ENCODE measurements at regions not wholly inside any gene's neighbourhood (a gene's known extent, or its start where the extent isn't known, plus 50 kb on each side); places are given as distances from the start of the nearest gene placed in this dataset.

- TF ChIP-seq CTCF (IDR thresholded peaks at IDR 0.05 in 2 of 3, conservative IDR thresholded peaks at IDR 0.05 in 1 of 3; ENCODE audit: borderline replicate concordance in 1 of 3, insufficient read depth in 1 of 3, low read depth in 2 of 3, low read length in 2 of 3): no peak
- no peak for TF ChIP-seq ATF3 (IDR thresholded peaks at IDR 0.05)
These were observed 826.8 kb upstream of the KIF2B start (continued) for GRCh38 chr17:52995881-52996280.

- Histone ChIP-seq H3K9me3 (ENCODE audit: control insufficient read depth in 1 of 2, insufficient read depth in 1 of 2, low read depth in 1 of 2, low read length in 2 of 2) (peaks cover 53 to 59% of the 10 kb centered on the region in 2 experiments; a peak in 3 of 4 replicates), H4K20me1 (ENCODE audit: insufficient read depth) (no peaks in the 10 kb centered on the region), H3K36me3 (ENCODE audit: control insufficient read depth in 1 of 2, insufficient read depth in 2 of 2, low read length in 2 of 2) (no peaks in the 10 kb centered on the region), H3K27ac (ENCODE audit: low read depth, low read length) (no peak overlapping the region), H3K4me1 (ENCODE audit: control insufficient read depth in 1 of 2, insufficient read depth in 2 of 2, low read length in 2 of 2) (no peaks in the 10 kb centered on the region), H3K4me3 (replicated peaks in 1 of 2; ENCODE audit: low read depth in 1 of 2, low read length in 2 of 2) (no peak overlapping the region), H3K9ac (ENCODE audit: low read length) (no peak overlapping the region), H3K4me2 (ENCODE audit: low read length) (no peak overlapping the region), H2AFZ (ENCODE audit: low read depth, low read length, poor library complexity, severe bottlenecking) (no peak overlapping the region), H3K79me2 (ENCODE audit: insufficient read depth, low read length) (no peaks in the 10 kb centered on the region), H3K9me2 (ENCODE audit: insufficient read depth) (no peaks in the 10 kb centered on the region), H3K27me3 (ENCODE audit: insufficient read depth, low read length) (no peaks in the 10 kb centered on the region)
- ChIA-PET POLR2A (no interaction called here), RAD21 (ENCODE audit: low non-redundant PET in 1 of 2, low total read pairs in 2 of 2, uncharacterized antibody in 2 of 2, unreplicated experiment in 2 of 2) (no interaction called here), CTCF (no interaction called here)
- intact Hi-C loops (cut with micrococcal nuclease): no loop called here
- BruUV-seq (replicated peaks): no TSS peak
- no peak for DNase-seq (ENCODE audit: low read depth, low spot score)
- no peak for ATAC-seq
- TF ChIP-seq YY1 (IDR thresholded peaks at IDR 0.05; ENCODE audit: extremely low read depth, insufficient replicate concordance, low read depth, low read length) (no peak), ATF3 (IDR thresholded peaks at IDR 0.05) (no peak), CBX3 (IDR thresholded peaks at IDR 0.05; ENCODE audit: low read depth) (no peak), MAX (IDR thresholded peaks at IDR 0.05) (no peak), CTCF (IDR thresholded peaks at IDR 0.05 in 2 of 3, conservative IDR thresholded peaks at IDR 0.05 in 1 of 3; ENCODE audit: borderline replicate concordance in 1 of 3, insufficient read depth in 1 of 3, low read depth in 2 of 3, low read length in 2 of 3) (no peak), ZBTB33 (IDR thresholded peaks at IDR 0.05; ENCODE audit: extremely low read depth, insufficient replicate concordance, low read length) (no peak), EZH2 (IDR thresholded peaks at IDR 0.05) (no peak), JUND (IDR thresholded peaks at IDR 0.05) (no peak), SIN3A (IDR thresholded peaks at IDR 0.05; ENCODE audit: low read depth) (no peak), ELF1 (IDR thresholded peaks at IDR 0.05; ENCODE audit: borderline replicate concordance, low read depth) (no peak), SP1 (IDR thresholded peaks at IDR 0.05; ENCODE audit: low read depth) (no peak), CEBPB (IDR thresholded peaks at IDR 0.05; ENCODE audit: low read depth) (no peak), POLR2A (IDR thresholded peaks at IDR 0.05; ENCODE audit: borderline replicate concordance, extremely low read depth, insufficient read depth, insufficient read length) (no peak), REST (IDR thresholded peaks at IDR 0.05; ENCODE audit: low read depth) (no peak)
These were observed 827.6 kb upstream of the KIF2B start for GRCh38 chr17:52995147-52995546.

Measured in HCT116 (cell line).